A673 (cell line): ENCODE measurements at regions not wholly inside any gene's neighbourhood (a gene's known extent, or its start where the extent isn't known, plus 50 kb on each side); places are given as distances from the start of the nearest gene placed in this dataset.

Source experiments
- CTCF ChIP-seq: fragments of 300-800, 200-600 bp; sonication (generic); conservative IDR thresholded peaks from 2 replicates; pipeline ENCODE4 v1.5.1; 2017; ENCODE audit warnings: low read depth, mild to moderate bottlenecking, antibody characterized with exemption, low read length, moderate library complexity, mixed read lengths
- EZH2 ChIP-seq: fragments of 200-600 bp; sonication (generic); IDR thresholded peaks from 2 replicates; pipeline ENCODE4 v1.6.1; 2017; ENCODE audit warnings: borderline replicate concordance, low read depth, mild to moderate bottlenecking, mixed read lengths, antibody characterized with exemption, low read length; ENCODE audit not compliant: poor library complexity, severe bottlenecking

GRCh38 chr15:31459400-31459748 lies 132.7 kb downstream of the KLF13 start:
- TF ChIP-seq EZH2, result no peak
- no peak for TF ChIP-seq CTCF
